Thymus (tissue), 11 donors: ENCODE measurements at regions not wholly inside any gene's neighbourhood (a gene's known extent, or its start where the extent isn't known, plus 50 kb on each side); places are given as distances from the start of the nearest gene placed in this dataset.

Experiments
- DNase-seq, 9 donors: peaks; one replicate each; pipeline ENCODE4 v3.0.0-alpha.2; 2013; ENCODE audit warnings: low spot score in 9 of 9, low read depth in 6 of 9, missing footprints in 1 of 9
- H3K27ac ChIP-seq, 2 donors: one replicate each; pipeline ENCODE4 v1.5.1; 2013; ENCODE audit warnings: control low read depth in 1 of 2, low read depth in 1 of 2, low read length in 1 of 2, mild to moderate bottlenecking in 1 of 2, moderate library complexity in 1 of 2
- H3K27me3 ChIP-seq, 2 donors: one replicate each; pipeline ENCODE4 v1.5.1; 2013; ENCODE audit warnings: low read length in 1 of 2; ENCODE audit not compliant: control insufficient read depth in 2 of 2, insufficient read depth in 1 of 2
- H3K36me3 ChIP-seq, 2 donors: one replicate each; pipeline ENCODE4 v1.5.1; 2013; ENCODE audit warnings: low read length in 1 of 2, mild to moderate bottlenecking in 1 of 2, moderate library complexity in 1 of 2; ENCODE audit not compliant: control insufficient read depth in 2 of 2, insufficient read depth in 2 of 2
- H3K4me1 ChIP-seq, 2 donors: one replicate each; pipeline ENCODE4 v1.5.1; 2013; ENCODE audit warnings: low read length in 2 of 2; ENCODE audit not compliant: control insufficient read depth in 2 of 2, insufficient read depth in 2 of 2
- H3K4me3 ChIP-seq, 2 donors: one replicate each; pipeline ENCODE4 v1.5.1; 2013; ENCODE audit warnings: low read length in 2 of 2, control low read depth in 1 of 2, mild to moderate bottlenecking in 1 of 2
- H3K9me3 ChIP-seq, 2 donors: one replicate each; pipeline ENCODE4 v1.5.1; 2013; ENCODE audit warnings: low read length in 1 of 2, mild to moderate bottlenecking in 1 of 2; ENCODE audit not compliant: control insufficient read depth in 2 of 2, insufficient read depth in 1 of 2
- WGBS: extraction: QIAGEN DNeasy Blood & Tissue Kit; methylation state at CpG from one replicate; pipeline ENCODE4 v1.1.7; 2013; 5-methylcytosine and 5-hydroxymethylcytosine counted together
- donor health status: healthy.

- no peak overlapping the region for H3K4me3 ChIP-seq
- peaks cover 0 to 9% of the 10 kb centered on the region in 2 donors for H3K9me3 ChIP-seq
- no peak for DNase-seq
- H3K27me3 ChIP-seq = no peaks in the 10 kb centered on the region
- no peaks in the 10 kb centered on the region for H3K4me1 ChIP-seq
- H3K27ac ChIP-seq = no peak overlapping the region
- H3K36me3 ChIP-seq = no peaks in the 10 kb centered on the region
- 71% methylated on average over 3 of the region's 3 CpGs for WGBS
These were observed 99.8 kb upstream of the LHX8 start for GRCh38 chr1:75034376-75034775.

- H3K36me3 ChIP-seq = no peaks in the 10 kb centered on the region
- peaks cover 0 to 9% of the 10 kb centered on the region in 2 donors for H3K9me3 ChIP-seq
- WGBS = 90% methylated on average over 4 of the region's 4 CpGs
- no peak for DNase-seq
- H3K4me1 ChIP-seq = no peaks in the 10 kb centered on the region
- H3K4me3 ChIP-seq = no peak overlapping the region
- no peak overlapping the region for H3K27ac ChIP-seq
- no peaks in the 10 kb centered on the region for H3K27me3 ChIP-seq
These were observed 98.7 kb upstream of the LHX8 start for GRCh38 chr1:75035536-75035935.

- Histone ChIP-seq H3K27ac (no peak overlapping the region), H3K9me3 (no peaks in the 10 kb centered on the region), H3K4me3 (no peak overlapping the region), H3K36me3 (no peaks in the 10 kb centered on the region), H3K27me3 (no peaks in the 10 kb centered on the region), H3K4me1 (no peaks in the 10 kb centered on the region)
- DNase-seq = no peak
- 61% methylated on average over 2 of the region's 2 CpGs for WGBS
These were observed 81.0 kb upstream of the LHX8 start for GRCh38 chr1:75053207-75053606.

GRCh38 chr1:75058424-75058823 is 75.8 kb upstream of the LHX8 start:
- no peaks in the 10 kb centered on the region for H3K9me3 ChIP-seq
- no peaks in the 10 kb centered on the region for H3K27me3 ChIP-seq
- no peak for DNase-seq
- no peaks in the 10 kb centered on the region for H3K36me3 ChIP-seq
- H3K4me3 ChIP-seq = no peak overlapping the region
- no peak overlapping the region for H3K27ac ChIP-seq
- H3K4me1 ChIP-seq = no peaks in the 10 kb centered on the region

GRCh38 chr1:75062111-75062510 is 72.1 kb upstream of the LHX8 start:
- H3K27ac ChIP-seq = no peak overlapping the region
- no peaks in the 10 kb centered on the region for H3K27me3 ChIP-seq
- H3K36me3 ChIP-seq = no peaks in the 10 kb centered on the region
- no peak overlapping the region for H3K4me3 ChIP-seq
- no peaks in the 10 kb centered on the region for H3K4me1 ChIP-seq
- WGBS = 87% methylated on average over 1 of the region's 1 CpG
- no peaks in the 10 kb centered on the region for H3K9me3 ChIP-seq
- DNase-seq = no peak

- Histone ChIP-seq H3K9me3 (no peaks in the 10 kb centered on the region), H3K4me3 (no peak overlapping the region), H3K36me3 (no peaks in the 10 kb centered on the region), H3K27me3 (no peaks in the 10 kb centered on the region), H3K27ac (no peak overlapping the region), H3K4me1 (no peaks in the 10 kb centered on the region)
- WGBS = 68% methylated on average over 1 of the region's 1 CpG
- DNase-seq = no peak
These were observed 66.2 kb upstream of the LHX8 start for GRCh38 chr1:75067975-75068374.

- Histone ChIP-seq H3K4me3 (no peak overlapping the region), H3K27ac (no peak overlapping the region), H3K4me1 (no peaks in the 10 kb centered on the region), H3K9me3 (no peaks in the 10 kb centered on the region), H3K27me3 (no peaks in the 10 kb centered on the region), H3K36me3 (no peaks in the 10 kb centered on the region)
- 8% methylated on average over 4 of the region's 4 CpGs for WGBS
- DNase-seq = no peak
These were observed 59.3 kb upstream of the LHX8 start for GRCh38 chr1:75074831-75075395.

GRCh38 chr1:75079538-75080290 is 54.5 kb upstream of the LHX8 start:
- H3K27ac ChIP-seq = no peak overlapping the region
- WGBS = 56% methylated on average over 4 of the region's 4 CpGs
- H3K4me1 ChIP-seq = no peaks in the 10 kb centered on the region
- no peaks in the 10 kb centered on the region for H3K36me3 ChIP-seq
- H3K9me3 ChIP-seq = no peaks in the 10 kb centered on the region
- no peaks in the 10 kb centered on the region for H3K27me3 ChIP-seq
- H3K4me3 ChIP-seq = no peak overlapping the region
- DNase-seq = no peak

- Histone ChIP-seq H3K9me3 (no peaks in the 10 kb centered on the region), H3K4me3 (no peak overlapping the region), H3K36me3 (no peaks in the 10 kb centered on the region), H3K27ac (no peak overlapping the region), H3K27me3 (no peaks in the 10 kb centered on the region), H3K4me1 (no peaks in the 10 kb centered on the region)
- 25% methylated on average over 1 of the region's 1 CpG for WGBS
- no peak for DNase-seq
These were observed 51.0 kb upstream of the LHX8 start for GRCh38 chr1:75083223-75083622.
